Suppressor macrophage (primary cell): ENCODE measurements at regions not wholly inside any gene's neighbourhood (a gene's known extent, or its start where the extent isn't known, plus 50 kb on each side); places are given as distances from the start of the nearest gene placed in this dataset.

Source experiments
- DNase-seq, 4 experiments: peaks; one replicate each; pipeline ENCODE4 v3.0.0-alpha.2; 2020 to 2022

DNA sequence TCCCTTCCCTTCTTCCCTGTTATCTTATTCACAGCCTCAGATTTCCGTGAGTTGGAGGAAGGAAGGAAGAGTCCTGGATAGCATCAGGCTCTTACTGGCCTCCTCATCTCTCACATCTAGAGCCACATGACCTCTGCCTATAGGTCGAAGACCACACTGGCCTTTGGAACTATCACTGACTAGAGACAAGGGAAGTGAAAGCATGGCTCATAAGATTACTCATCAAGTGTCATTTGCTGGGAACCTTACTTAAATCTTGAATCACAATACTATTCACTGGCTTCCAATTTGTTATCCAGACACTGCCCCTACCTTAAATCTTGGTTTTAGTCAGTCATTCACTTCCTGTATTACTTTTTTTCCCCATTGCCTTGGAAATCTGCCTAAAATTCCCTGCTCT is 61.6 kb upstream of the MTMR8 start:
- DNase-seq: peak in 1 of 4 experiments; percentile 0

DNA sequence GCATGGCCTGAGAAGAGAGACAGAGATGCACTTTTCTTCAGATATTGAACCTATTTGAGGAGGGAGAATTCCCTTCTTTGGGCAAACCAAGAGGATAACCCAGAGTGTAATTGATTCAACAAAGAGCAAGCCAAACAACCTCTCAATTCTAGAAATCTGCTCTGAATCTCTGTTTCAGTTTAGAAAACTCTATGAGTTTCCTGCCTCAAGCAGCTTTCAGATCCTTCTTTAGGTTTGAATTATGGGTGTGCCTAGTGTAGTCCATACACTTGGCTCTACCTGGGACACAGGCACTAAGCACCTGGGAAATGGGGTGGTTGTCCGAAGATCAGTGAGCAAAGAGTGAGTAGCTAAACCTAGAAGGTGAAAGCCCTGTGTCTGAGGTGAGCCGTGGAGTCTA is 52.0 kb upstream of the MTMR8 start:
- no peak for DNase-seq
